ENCODE measurements at regions not wholly inside any gene's neighbourhood (a gene's known extent, or its start where the extent isn't known, plus 50 kb on each side); places are given as distances from the start of the nearest gene placed in this dataset.

- H3K4me3 ChIP-seq (ENCODE audit: low read depth, low read length): no peak overlapping the region
- no peak for DNase-seq (ENCODE audit: low read depth)
- no peak for TF ChIP-seq MYC (IDR thresholded peaks at IDR 0.05; ENCODE audit: low read depth, low read length)
- no peak for TF ChIP-seq POLR2A (IDR thresholded peaks at IDR 0.05; ENCODE audit: extremely low read depth, insufficient read length)
- TF ChIP-seq MAX (IDR thresholded peaks at IDR 0.05; ENCODE audit: low read depth, low read length): no peak
- TF ChIP-seq CTCF (IDR thresholded peaks at IDR 0.05; ENCODE audit: low read depth, low read length): no peak
Observed at GRCh38 chr10:3419719-3420495, 247.3 kb upstream of the PITRM1 start.

- DNase-seq (ENCODE audit: low read depth): no peak
- TF ChIP-seq MYC (IDR thresholded peaks at IDR 0.05; ENCODE audit: low read depth, low read length) (no peak), MAX (IDR thresholded peaks at IDR 0.05; ENCODE audit: low read depth, low read length) (no peak), CTCF (IDR thresholded peaks at IDR 0.05; ENCODE audit: low read depth, low read length) (no peak), POLR2A (IDR thresholded peaks at IDR 0.05; ENCODE audit: extremely low read depth, insufficient read length) (no peak)
- no peak overlapping the region for H3K4me3 ChIP-seq (ENCODE audit: low read depth, low read length)
Observed at GRCh38 chr10:3418926-3419325, 246.3 kb upstream of the PITRM1 start.

DNA sequence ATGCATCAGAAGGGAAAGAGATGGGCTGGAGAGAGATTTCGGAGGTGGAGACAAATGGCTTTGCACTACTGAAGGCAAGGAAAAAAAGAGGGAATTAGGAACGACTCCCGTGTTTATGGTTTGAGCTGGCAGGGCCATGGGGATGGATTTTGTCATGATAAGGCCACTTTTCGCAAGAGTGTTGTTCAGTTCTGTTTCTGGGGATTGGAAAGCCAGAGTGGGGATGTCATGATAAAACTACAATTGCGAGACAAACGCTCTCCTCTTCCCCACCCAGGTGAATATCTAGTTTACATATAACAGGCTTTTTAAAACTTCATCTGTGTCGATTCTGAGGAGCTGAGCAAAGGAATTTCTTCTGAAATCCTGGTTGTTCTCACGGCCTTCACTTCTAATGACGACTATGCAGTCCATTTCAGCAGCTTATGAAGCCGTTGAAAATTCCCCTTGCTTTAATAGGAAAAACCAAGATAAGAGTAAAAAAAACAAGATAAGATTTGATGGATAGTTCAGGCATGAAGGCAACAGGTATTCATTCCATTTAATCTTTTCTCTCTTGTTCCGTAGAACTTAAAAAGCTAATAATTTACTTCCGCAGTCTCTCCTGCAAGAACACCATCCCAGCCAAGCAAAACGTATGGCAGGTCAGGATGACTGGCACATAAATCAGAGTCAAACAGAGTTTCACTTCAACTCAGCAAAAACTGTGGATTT, 245.6 kb upstream of the PITRM1 start:
- TF ChIP-seq MYC (IDR thresholded peaks at IDR 0.05; ENCODE audit: low read depth, low read length) (no peak), CTCF (IDR thresholded peaks at IDR 0.05; ENCODE audit: low read depth, low read length) (no peak), POLR2A (IDR thresholded peaks at IDR 0.05; ENCODE audit: extremely low read depth, insufficient read length) (no peak), MAX (IDR thresholded peaks at IDR 0.05; ENCODE audit: low read depth, low read length) (no peak)
- H3K4me3 ChIP-seq (ENCODE audit: low read depth, low read length): no peak overlapping the region
- DNase-seq (ENCODE audit: low read depth): no peak

DNA sequence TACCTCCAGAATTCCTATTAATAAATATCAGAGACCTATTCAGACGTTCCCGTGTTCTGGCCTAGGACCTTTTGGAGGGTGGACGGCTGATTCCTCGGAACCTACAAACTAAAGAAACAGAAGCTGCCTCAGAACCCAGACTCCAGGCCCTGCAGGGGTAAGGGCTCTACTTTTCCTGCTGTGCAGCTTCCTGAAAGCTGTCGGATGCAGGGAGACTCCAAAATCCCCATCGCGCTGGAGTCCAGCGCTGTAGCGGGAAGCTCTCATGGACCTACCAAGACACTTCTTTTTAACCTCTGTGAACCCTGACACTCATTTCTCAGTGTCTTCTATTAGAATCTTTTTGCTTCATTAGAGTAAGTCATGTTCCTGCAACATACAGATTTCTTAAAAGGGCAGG, 244.5 kb upstream of the PITRM1 start:
- H3K4me3 ChIP-seq (ENCODE audit: low read depth, low read length): no peak overlapping the region
- TF ChIP-seq MAX (IDR thresholded peaks at IDR 0.05; ENCODE audit: low read depth, low read length) (no peak), CTCF (IDR thresholded peaks at IDR 0.05; ENCODE audit: low read depth, low read length) (no peak), POLR2A (IDR thresholded peaks at IDR 0.05; ENCODE audit: extremely low read depth, insufficient read length) (no peak), MYC (IDR thresholded peaks at IDR 0.05; ENCODE audit: low read depth, low read length) (no peak)
- DNase-seq (ENCODE audit: low read depth): no peak

DNA sequence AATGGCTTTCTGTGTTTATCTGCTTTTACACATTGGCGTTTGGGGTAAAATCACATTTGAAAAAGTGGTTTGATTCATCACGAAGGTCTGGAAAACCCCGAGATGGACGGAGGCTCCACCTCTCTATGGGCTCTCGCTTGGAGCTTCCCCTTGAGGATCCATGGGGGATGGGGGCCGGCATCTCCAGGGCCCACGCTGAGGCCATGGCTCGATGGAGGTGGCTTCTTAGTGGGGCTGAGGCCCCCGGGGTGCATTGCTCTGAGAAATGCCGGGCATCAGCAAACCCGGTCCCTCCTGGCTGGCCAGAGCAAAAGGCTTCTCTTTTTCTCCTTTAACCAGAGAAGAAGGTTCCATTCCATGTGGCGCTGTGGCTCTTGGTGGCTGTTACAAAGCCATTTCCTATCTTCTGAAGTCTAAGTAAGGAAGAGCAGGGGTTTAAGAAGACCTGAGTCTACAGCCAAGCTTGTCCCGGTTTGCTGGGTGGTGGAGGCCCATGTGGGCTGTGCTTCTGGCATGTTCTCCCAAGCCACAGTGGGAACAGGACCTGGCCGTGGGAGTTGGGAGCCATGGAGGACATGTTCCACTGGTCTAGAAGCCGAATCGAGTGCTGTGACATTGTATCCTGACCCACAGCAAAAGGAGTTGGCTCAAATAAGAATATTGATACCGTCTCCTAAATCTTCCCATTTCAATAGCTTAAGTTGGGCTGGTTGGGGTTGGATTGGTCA, 243.5 kb upstream of the PITRM1 start:
- H3K4me3 ChIP-seq (ENCODE audit: low read depth, low read length): no peak overlapping the region
- DNase-seq (ENCODE audit: low read depth): no peak
- no peak for TF ChIP-seq POLR2A (IDR thresholded peaks at IDR 0.05; ENCODE audit: extremely low read depth, insufficient read length)
- no peak for TF ChIP-seq CTCF (IDR thresholded peaks at IDR 0.05; ENCODE audit: low read depth, low read length)
- TF ChIP-seq MAX (IDR thresholded peaks at IDR 0.05; ENCODE audit: low read depth, low read length): no peak
- no peak for TF ChIP-seq MYC (IDR thresholded peaks at IDR 0.05; ENCODE audit: low read depth, low read length)
